ENCODE measurements at regions not wholly inside any gene's neighbourhood (a gene's known extent, or its start where the extent isn't known, plus 50 kb on each side); places are given as distances from the start of the nearest gene placed in this dataset.

DNA sequence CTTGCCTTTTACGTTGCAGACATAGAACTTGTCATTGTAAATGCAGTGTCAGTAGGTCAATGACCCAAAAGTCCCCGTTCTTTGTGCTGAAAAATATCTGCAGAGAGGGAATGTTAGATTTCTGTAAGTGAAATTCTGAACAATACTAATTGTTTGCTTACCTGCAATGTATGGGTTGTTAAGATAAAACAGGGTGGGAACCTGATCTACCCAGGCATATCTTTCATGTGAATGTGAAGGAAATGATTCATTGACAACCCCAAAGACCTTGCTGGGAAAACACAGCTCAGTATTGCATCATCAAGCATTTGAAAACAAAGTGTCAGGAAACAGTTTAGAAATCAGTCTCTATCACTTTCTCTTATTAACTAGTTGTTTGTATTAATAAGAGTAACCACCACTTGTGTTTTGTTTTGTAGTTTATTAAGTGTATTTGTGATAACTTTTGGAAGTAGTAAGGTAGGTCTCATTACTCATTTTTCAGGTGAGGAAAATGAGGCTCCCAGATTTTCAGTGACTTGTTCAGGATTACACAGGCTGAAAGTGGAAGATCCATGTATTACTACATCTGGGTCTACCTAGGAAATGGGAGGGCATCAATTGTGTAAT lies 57.9 kb upstream of the SLC38A2 start:
- no peaks in the 10 kb centered on the region for H3K9me3 ChIP-seq
- H3K9me2 ChIP-seq, result no peaks in the 10 kb centered on the region
- peak overlapping the region; percentile 65 for H3K9ac ChIP-seq
- H2AFZ ChIP-seq (ENCODE audit: low read depth), result no peak overlapping the region; the same call in 1 of the 2 replicates
- H3F3A ChIP-seq (replicated peaks; ENCODE audit: insufficient read depth), result peaks cover 36% of the 10 kb centered on the region
- no peaks in the 10 kb centered on the region for H3K36me3 ChIP-seq (replicated peaks in 1 of 2; ENCODE audit: control insufficient read depth in 1 of 2, insufficient read depth in 2 of 2, low read length in 1 of 2)
- peaks cover 2 to 47% of the 10 kb centered on the region in 2 experiments for H3K4me1 ChIP-seq (ENCODE audit: control insufficient read depth in 1 of 2, insufficient read depth in 2 of 2, low read depth in 1 of 2, low read length in 1 of 2)
- H3K79me2 ChIP-seq (ENCODE audit: insufficient read depth), result peaks cover 4% of the 10 kb centered on the region; the same call in 1 of the 2 replicates
- peak overlapping the region; percentile 62; the same call in 1 of the 2 replicates for H3K4me2 ChIP-seq
- DNase-seq, result no peak
- ChIA-PET CTCF (no interaction called here), POLR2A (no interaction called here)
- peak overlapping the region; percentile 43 to 99; a peak in 3 of 4 replicates for H3K27ac ChIP-seq (ENCODE audit: low read depth in 2 of 2, low read length in 1 of 2)
- no peaks in the 10 kb centered on the region for H3K27me3 ChIP-seq (ENCODE audit: insufficient read depth)
- TF ChIP-seq FOSL2 (IDR thresholded peaks at IDR 0.05; ENCODE audit: borderline replicate concordance, low read depth), result peak; percentile 93
- peak in 1 of 2 experiments; percentile 88; a peak in 1 of 4 replicates for TF ChIP-seq EP300 (IDR thresholded peaks at IDR 0.05; ENCODE audit: borderline replicate concordance in 1 of 2, low read depth in 1 of 2, low read length in 1 of 2)
- TF ChIP-seq FOXJ3 (CRISPR knock-in tag; IDR thresholded peaks at IDR 0.05), result no peak
- TF ChIP-seq, protein P1, sequence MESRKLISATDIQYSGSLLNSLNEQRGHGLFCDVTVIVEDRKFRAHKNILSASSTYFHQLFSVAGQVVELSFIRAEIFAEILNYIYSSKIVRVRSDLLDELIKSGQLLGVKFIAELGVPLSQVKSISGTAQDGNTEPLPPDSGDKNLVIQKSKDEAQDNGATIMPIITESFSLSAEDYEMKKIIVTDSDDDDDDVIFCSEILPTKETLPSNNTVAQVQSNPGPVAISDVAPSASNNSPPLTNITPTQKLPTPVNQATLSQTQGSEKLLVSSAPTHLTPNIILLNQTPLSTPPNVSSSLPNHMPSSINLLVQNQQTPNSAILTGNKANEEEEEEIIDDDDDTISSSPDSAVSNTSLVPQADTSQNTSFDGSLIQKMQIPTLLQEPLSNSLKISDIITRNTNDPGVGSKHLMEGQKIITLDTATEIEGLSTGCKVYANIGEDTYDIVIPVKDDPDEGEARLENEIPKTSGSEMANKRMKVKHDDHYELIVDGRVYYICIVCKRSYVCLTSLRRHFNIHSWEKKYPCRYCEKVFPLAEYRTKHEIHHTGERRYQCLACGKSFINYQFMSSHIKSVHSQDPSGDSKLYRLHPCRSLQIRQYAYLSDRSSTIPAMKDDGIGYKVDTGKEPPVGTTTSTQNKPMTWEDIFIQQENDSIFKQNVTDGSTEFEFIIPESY (IDR thresholded peaks at IDR 0.05; ENCODE audit: borderline replicate concordance, low read depth), result 0 out of 2 replicates have a peak, but pooled peaks have one; percentile 29
- peak; percentile 49; the same call in 1 of the 2 replicates for TF ChIP-seq MAX (IDR thresholded peaks at IDR 0.05; ENCODE audit: low read depth)
- no peak for TF ChIP-seq CHD2 (IDR thresholded peaks at IDR 0.05; ENCODE audit: low read length, partially characterized antibody)
- peak; percentile 67; the same call in 1 of the 2 replicates for TF ChIP-seq MEF2A (IDR thresholded peaks at IDR 0.05; ENCODE audit: borderline replicate concordance, low read depth)
- no peak for TF ChIP-seq RFX5 (IDR thresholded peaks at IDR 0.05; ENCODE audit: low read length)
- TF ChIP-seq JUND (IDR thresholded peaks at IDR 0.05), result peak; percentile 91
- peak; percentile 91 for TF ChIP-seq TCF12 (IDR thresholded peaks at IDR 0.05)
- TF ChIP-seq FOXM1 (IDR thresholded peaks at IDR 0.05; ENCODE audit: low read depth), result peak; percentile 84
- peak; percentile 95 for TF ChIP-seq RXRA (IDR thresholded peaks at IDR 0.05; ENCODE audit: borderline replicate concordance, low read depth)
- no peak for TF ChIP-seq EZH2phosphoT487 (IDR thresholded peaks at IDR 0.05; ENCODE audit: borderline replicate concordance, low read depth)
- TF ChIP-seq, protein P2, sequence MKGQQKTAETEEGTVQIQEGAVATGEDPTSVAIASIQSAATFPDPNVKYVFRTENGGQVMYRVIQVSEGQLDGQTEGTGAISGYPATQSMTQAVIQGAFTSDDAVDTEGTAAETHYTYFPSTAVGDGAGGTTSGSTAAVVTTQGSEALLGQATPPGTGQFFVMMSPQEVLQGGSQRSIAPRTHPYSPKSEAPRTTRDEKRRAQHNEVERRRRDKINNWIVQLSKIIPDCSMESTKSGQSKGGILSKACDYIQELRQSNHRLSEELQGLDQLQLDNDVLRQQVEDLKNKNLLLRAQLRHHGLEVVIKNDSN (IDR thresholded peaks at IDR 0.05; ENCODE audit: borderline replicate concordance, low read depth), result 0 out of 2 replicates have a peak, but pooled peaks have one; percentile 6
- TF ChIP-seq TAF1 (IDR thresholded peaks at IDR 0.05; ENCODE audit: borderline replicate concordance, low read depth, low read length), result no peak
- TF ChIP-seq SMC3 (IDR thresholded peaks at IDR 0.05; ENCODE audit: low read depth, low read length), result no peak
- TF ChIP-seq, protein P3, sequence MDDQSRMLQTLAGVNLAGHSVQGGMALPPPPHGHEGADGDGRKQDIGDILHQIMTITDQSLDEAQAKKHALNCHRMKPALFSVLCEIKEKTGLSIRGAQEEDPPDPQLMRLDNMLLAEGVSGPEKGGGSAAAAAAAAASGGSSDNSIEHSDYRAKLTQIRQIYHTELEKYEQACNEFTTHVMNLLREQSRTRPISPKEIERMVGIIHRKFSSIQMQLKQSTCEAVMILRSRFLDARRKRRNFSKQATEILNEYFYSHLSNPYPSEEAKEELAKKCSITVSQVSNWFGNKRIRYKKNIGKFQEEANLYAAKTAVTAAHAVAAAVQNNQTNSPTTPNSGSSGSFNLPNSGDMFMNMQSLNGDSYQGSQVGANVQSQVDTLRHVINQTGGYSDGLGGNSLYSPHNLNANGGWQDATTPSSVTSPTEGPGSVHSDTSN (IDR thresholded peaks at IDR 0.05), result peak; percentile 85
- peak; percentile 80; the same call in 1 of the 2 replicates for TF ChIP-seq POLR2AphosphoS5 (IDR thresholded peaks at IDR 0.05; ENCODE audit: low read depth, low read length)
- TF ChIP-seq TEAD4 (IDR thresholded peaks at IDR 0.05; ENCODE audit: borderline replicate concordance, insufficient read depth), result peak; percentile 85
- TF ChIP-seq SIN3A (IDR thresholded peaks at IDR 0.05; ENCODE audit: borderline replicate concordance, low read depth, low read length), result no peak
- TF ChIP-seq, protein P4, sequence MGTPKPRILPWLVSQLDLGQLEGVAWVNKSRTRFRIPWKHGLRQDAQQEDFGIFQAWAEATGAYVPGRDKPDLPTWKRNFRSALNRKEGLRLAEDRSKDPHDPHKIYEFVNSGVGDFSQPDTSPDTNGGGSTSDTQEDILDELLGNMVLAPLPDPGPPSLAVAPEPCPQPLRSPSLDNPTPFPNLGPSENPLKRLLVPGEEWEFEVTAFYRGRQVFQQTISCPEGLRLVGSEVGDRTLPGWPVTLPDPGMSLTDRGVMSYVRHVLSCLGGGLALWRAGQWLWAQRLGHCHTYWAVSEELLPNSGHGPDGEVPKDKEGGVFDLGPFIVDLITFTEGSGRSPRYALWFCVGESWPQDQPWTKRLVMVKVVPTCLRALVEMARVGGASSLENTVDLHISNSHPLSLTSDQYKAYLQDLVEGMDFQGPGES (IDR thresholded peaks at IDR 0.05; ENCODE audit: low read depth, low read length), result no peak
- TF ChIP-seq NFIC (IDR thresholded peaks at IDR 0.05; ENCODE audit: borderline replicate concordance), result peak; percentile 63; the same call in 1 of the 2 replicates
- H3K4me3 ChIP-seq (ENCODE audit: low read depth in 2 of 2, low read length in 1 of 2), result no peak overlapping the region
- WGBS (ENCODE audit: low lambda C conversion rate), result 26% methylated on average over 2 of the region's 2 CpGs
- H4K20me1 ChIP-seq (ENCODE audit: insufficient read depth), result no peaks in the 10 kb centered on the region
